GM12874 (cell line): ENCODE measurements at regions not wholly inside any gene's neighbourhood (a gene's known extent, or its start where the extent isn't known, plus 50 kb on each side); places are given as distances from the start of the nearest gene placed in this dataset.

Experiments used
- CTCF ChIP-seq: IDR thresholded peaks from 2 replicates; pipeline ENCODE4 v1.5.1; 2011; ENCODE audit warnings: low read depth, mild to moderate bottlenecking, control low read depth, low read length, moderate library complexity; ENCODE audit not compliant: insufficient read depth

- TF ChIP-seq CTCF = no peak
Observed at GRCh38 chr13:107121793-107122192, 553.9 kb upstream of the ARGLU1 start.

- no peak for TF ChIP-seq CTCF
Observed at GRCh38 chr13:107119989-107120881, 552.3 kb upstream of the ARGLU1 start.

GRCh38 chr13:107118506-107118905 is 550.6 kb upstream of the ARGLU1 start:
- TF ChIP-seq CTCF = no peak

- TF ChIP-seq CTCF = no peak
Observed at GRCh38 chr13:107117327-107118012, 549.5 kb upstream of the ARGLU1 start.

GRCh38 chr13:107113387-107113786 is 545.5 kb upstream of the ARGLU1 start:
- no peak for TF ChIP-seq CTCF

GRCh38 chr13:107111248-107111647 is 543.3 kb upstream of the ARGLU1 start:
- no peak for TF ChIP-seq CTCF

GRCh38 chr13:107104631-107105030 is 536.7 kb upstream of the ARGLU1 start:
- TF ChIP-seq CTCF = no peak
